ENCODE measurements at regions not wholly inside any gene's neighbourhood (a gene's known extent, or its start where the extent isn't known, plus 50 kb on each side); places are given as distances from the start of the nearest gene placed in this dataset.

- no peaks in the 10 kb centered on the region for H3K79me2 ChIP-seq (replicated peaks; ENCODE audit: insufficient read depth)
- H3F3A ChIP-seq (replicated peaks; ENCODE audit: low read depth), result no peaks in the 10 kb centered on the region
- H2AFZ ChIP-seq, result no peak overlapping the region
- Mint-ChIP-seq H3K9me3 (peaks cover 71% of the 10 kb centered on the region), H3K36me3 (ENCODE audit: low read depth) (peaks cover 3% of the 10 kb centered on the region), H3K4me3 (no peak overlapping the region), H3K4me1 (no peaks in the 10 kb centered on the region), H3K27ac (no peak overlapping the region), H3K27me3 (ENCODE audit: insufficient read depth, low read depth, poor library complexity) (peaks cover 3% of the 10 kb centered on the region)
- H3K36me3 ChIP-seq (ENCODE audit: insufficient read depth), result no peaks in the 10 kb centered on the region
- no peak for ATAC-seq
- TF ChIP-seq EZH2 (IDR thresholded peaks at IDR 0.05; ENCODE audit: low read depth, unreplicated experiment), result no peak
- no peak for TF ChIP-seq EZH2phosphoT487 (IDR thresholded peaks at IDR 0.05; ENCODE audit: unreplicated experiment)
- TF ChIP-seq ZNF114 (CRISPR knock-in tag; IDR thresholded peaks at IDR 0.05), result no peak
- TF ChIP-seq CREB1 (CRISPR knock-in tag; IDR thresholded peaks at IDR 0.05; ENCODE audit: low read depth), result no peak
- no peak for TF ChIP-seq REST (IDR thresholded peaks at IDR 0.05; ENCODE audit: unreplicated experiment)
- TF ChIP-seq ZNF331 (CRISPR knock-in tag; IDR thresholded peaks at IDR 0.05; ENCODE audit: low read depth), result no peak
- TF ChIP-seq ETS1 (IDR thresholded peaks at IDR 0.05), result no peak
- TF ChIP-seq STAT1 (IDR thresholded peaks at IDR 0.05; ENCODE audit: unreplicated experiment), result no peak
- TF ChIP-seq CTCF (conservative IDR thresholded peaks at IDR 0.05; ENCODE audit: low read depth in 2 of 2), result no peak
- no peak for TF ChIP-seq JUNB (IDR thresholded peaks at IDR 0.05; ENCODE audit: unreplicated experiment)
- TF ChIP-seq POLR2AphosphoS5 (IDR thresholded peaks at IDR 0.05; ENCODE audit: low read depth), result no peak
- TF ChIP-seq ZNF462 (CRISPR knock-in tag; IDR thresholded peaks at IDR 0.05), result no peak
- TF ChIP-seq NANOG (IDR thresholded peaks at IDR 0.05; ENCODE audit: borderline replicate concordance), result no peak
- no peaks in the 10 kb centered on the region for H3K4me1 ChIP-seq (ENCODE audit: insufficient read depth)
- H4K20me1 ChIP-seq (replicated peaks; ENCODE audit: insufficient read depth), result no peaks in the 10 kb centered on the region
- H3K4me2 ChIP-seq, result no peak overlapping the region
- H3K4me3 ChIP-seq, result no peak overlapping the region
- DNase-seq (ENCODE audit: low spot score), result no peak
- H3K27me3 ChIP-seq (ENCODE audit: insufficient read depth), result no peaks in the 10 kb centered on the region
- no peaks in the 10 kb centered on the region for H3K9me2 ChIP-seq (ENCODE audit: insufficient read depth)
- H3K27ac ChIP-seq (ENCODE audit: low read depth), result no peak overlapping the region
Measured at GRCh38 chr10:85168243-85168642, 839.9 kb downstream of the CCSER2 start.

All from GM23338 (cell line).